Hepatocyte (in vitro differentiated cells): ENCODE measurements at regions not wholly inside any gene's neighbourhood (a gene's known extent, or its start where the extent isn't known, plus 50 kb on each side); places are given as distances from the start of the nearest gene placed in this dataset.

Source experiments
- DNase-seq: peaks from one replicate; pipeline ENCODE4 v3.0.0-alpha.2; 2016; ENCODE audit warnings: low spot score
- H2AFZ ChIP-seq: fragments of 200-600 bp; sonication (generic); 2 replicates; pipeline ENCODE4 v1.6.0; 2016; ENCODE audit warnings: antibody characterized with exemption, mild to moderate bottlenecking
- H3K27ac ChIP-seq: fragments of 200-600 bp; sonication (generic); 2 replicates; pipeline ENCODE4 v1.5.1; 2016; ENCODE audit warnings: mild to moderate bottlenecking
- H3K27me3 ChIP-seq: fragments of 200-600 bp; sonication (generic); 2 replicates; pipeline ENCODE4 v1.6.1; 2016
- H3K36me3 ChIP-seq: fragments of 200-600 bp; sonication (generic); replicated peaks from 2 replicates; pipeline ENCODE4 v1.5.1; 2016; ENCODE audit warnings: low read depth; ENCODE audit not compliant: insufficient read depth
- H3K4me1 ChIP-seq: fragments of 200-600 bp; sonication (generic); 2 replicates; pipeline ENCODE4 v1.5.1; 2016; ENCODE audit warnings: mild to moderate bottlenecking, moderate library complexity; ENCODE audit not compliant: insufficient read depth
- H3K4me2 ChIP-seq: fragments of 200-600 bp; sonication (generic); 2 replicates; pipeline ENCODE4 v1.6.0; 2016
- H3K4me3 ChIP-seq: fragments of 200-600 bp; sonication (generic); 2 replicates; pipeline ENCODE4 v1.5.1; 2016; ENCODE audit warnings: mild to moderate bottlenecking
- H3K79me2 ChIP-seq: fragments of 200-600 bp; sonication (generic); 2 replicates; pipeline ENCODE4 v1.6.0; 2017; ENCODE audit warnings: mild to moderate bottlenecking
- H3K9me2 ChIP-seq: fragments of 200-600 bp; sonication (generic); replicated peaks from 2 replicates; pipeline ENCODE4 v1.6.0; 2017; ENCODE audit warnings: mild to moderate bottlenecking; ENCODE audit not compliant: insufficient read depth
- H3K9me3 ChIP-seq: fragments of 200-600 bp; sonication (generic); 2 replicates; pipeline ENCODE4 v1.5.1; 2016; ENCODE audit warnings: low read depth, mild to moderate bottlenecking
- H4K20me1 ChIP-seq: fragments of 200-600 bp; sonication (generic); 2 replicates; pipeline ENCODE4 v1.6.0; 2016; ENCODE audit warnings: mild to moderate bottlenecking; ENCODE audit not compliant: insufficient read depth, poor library complexity, severe bottlenecking
- EZH2 ChIP-seq: fragments of 200-600 bp; sonication (generic); IDR thresholded peaks from 2 replicates; pipeline ENCODE4 v1.6.1; 2016; ENCODE audit warnings: antibody characterized with exemption, mild to moderate bottlenecking, borderline replicate concordance
- EZH2phosphoT487 ChIP-seq: fragments of 200-600 bp; sonication (generic); IDR thresholded peaks from one replicate; pipeline ENCODE4 v1.6.1; 2018; ENCODE audit warnings: antibody characterized with exemption, mild to moderate bottlenecking, low read depth, moderate library complexity; ENCODE audit not compliant: unreplicated experiment, severe bottlenecking
- WGBS: methylation state at CpG from one replicate; pipeline ENCODE4 v1.1.6; 2016; ENCODE audit warnings: low lambda C conversion rate; ENCODE audit errors: missing lambda C conversion rate; 5-methylcytosine and 5-hydroxymethylcytosine counted together
- TF ChIP-seq, protein P1 (sequence below): fragments of 200-600 bp; sonication (generic); IDR thresholded peaks from 2 replicates; pipeline ENCODE4 v1.5.1; 2016; ENCODE audit warnings: antibody characterized with exemption, mild to moderate bottlenecking; ENCODE audit not compliant: poor library complexity

GRCh38 chr4:112894951-112895350, 154.5 kb upstream of the ANK2 start:
- no peak overlapping the region for H3K4me2 ChIP-seq
- no peaks in the 10 kb centered on the region for H3K9me2 ChIP-seq
- H3K79me2 ChIP-seq = no peaks in the 10 kb centered on the region
- no peaks in the 10 kb centered on the region for H4K20me1 ChIP-seq
- peaks cover 12% of the 10 kb centered on the region for H3K4me1 ChIP-seq
- TF ChIP-seq EZH2phosphoT487 = no peak
- TF ChIP-seq, protein P1, sequence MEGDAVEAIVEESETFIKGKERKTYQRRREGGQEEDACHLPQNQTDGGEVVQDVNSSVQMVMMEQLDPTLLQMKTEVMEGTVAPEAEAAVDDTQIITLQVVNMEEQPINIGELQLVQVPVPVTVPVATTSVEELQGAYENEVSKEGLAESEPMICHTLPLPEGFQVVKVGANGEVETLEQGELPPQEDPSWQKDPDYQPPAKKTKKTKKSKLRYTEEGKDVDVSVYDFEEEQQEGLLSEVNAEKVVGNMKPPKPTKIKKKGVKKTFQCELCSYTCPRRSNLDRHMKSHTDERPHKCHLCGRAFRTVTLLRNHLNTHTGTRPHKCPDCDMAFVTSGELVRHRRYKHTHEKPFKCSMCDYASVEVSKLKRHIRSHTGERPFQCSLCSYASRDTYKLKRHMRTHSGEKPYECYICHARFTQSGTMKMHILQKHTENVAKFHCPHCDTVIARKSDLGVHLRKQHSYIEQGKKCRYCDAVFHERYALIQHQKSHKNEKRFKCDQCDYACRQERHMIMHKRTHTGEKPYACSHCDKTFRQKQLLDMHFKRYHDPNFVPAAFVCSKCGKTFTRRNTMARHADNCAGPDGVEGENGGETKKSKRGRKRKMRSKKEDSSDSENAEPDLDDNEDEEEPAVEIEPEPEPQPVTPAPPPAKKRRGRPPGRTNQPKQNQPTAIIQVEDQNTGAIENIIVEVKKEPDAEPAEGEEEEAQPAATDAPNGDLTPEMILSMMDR = no peak
- TF ChIP-seq EZH2 = no peak
- H3K27me3 ChIP-seq = no peaks in the 10 kb centered on the region
- no peak overlapping the region for H3K27ac ChIP-seq
- no peak overlapping the region for H3K4me3 ChIP-seq
- no peak overlapping the region for H2AFZ ChIP-seq
- WGBS = 67% methylated on average over 1 of the region's 1 CpG
- H3K9me3 ChIP-seq = no peaks in the 10 kb centered on the region
- DNase-seq = no peak
- no peaks in the 10 kb centered on the region for H3K36me3 ChIP-seq

GRCh38 chr4:112895811-112896608, 153.4 kb upstream of the ANK2 start:
- no peaks in the 10 kb centered on the region for H3K9me3 ChIP-seq
- H2AFZ ChIP-seq = peak overlapping the region; percentile 41
- TF ChIP-seq EZH2phosphoT487 (no peak), EZH2 (no peak)
- TF ChIP-seq, protein P1 = no peak
- H3K27ac ChIP-seq = peak overlapping the region; percentile 61
- H3K36me3 ChIP-seq = no peaks in the 10 kb centered on the region
- no peaks in the 10 kb centered on the region for H3K79me2 ChIP-seq
- no peaks in the 10 kb centered on the region for H3K9me2 ChIP-seq
- no peaks in the 10 kb centered on the region for H3K27me3 ChIP-seq
- H3K4me1 ChIP-seq = peaks cover 12% of the 10 kb centered on the region
- no peak overlapping the region for H3K4me3 ChIP-seq
- DNase-seq = no peak
- WGBS = 70% methylated on average over 4 of the region's 4 CpGs
- H3K4me2 ChIP-seq = peak overlapping the region; percentile 66
- no peaks in the 10 kb centered on the region for H4K20me1 ChIP-seq

DNA sequence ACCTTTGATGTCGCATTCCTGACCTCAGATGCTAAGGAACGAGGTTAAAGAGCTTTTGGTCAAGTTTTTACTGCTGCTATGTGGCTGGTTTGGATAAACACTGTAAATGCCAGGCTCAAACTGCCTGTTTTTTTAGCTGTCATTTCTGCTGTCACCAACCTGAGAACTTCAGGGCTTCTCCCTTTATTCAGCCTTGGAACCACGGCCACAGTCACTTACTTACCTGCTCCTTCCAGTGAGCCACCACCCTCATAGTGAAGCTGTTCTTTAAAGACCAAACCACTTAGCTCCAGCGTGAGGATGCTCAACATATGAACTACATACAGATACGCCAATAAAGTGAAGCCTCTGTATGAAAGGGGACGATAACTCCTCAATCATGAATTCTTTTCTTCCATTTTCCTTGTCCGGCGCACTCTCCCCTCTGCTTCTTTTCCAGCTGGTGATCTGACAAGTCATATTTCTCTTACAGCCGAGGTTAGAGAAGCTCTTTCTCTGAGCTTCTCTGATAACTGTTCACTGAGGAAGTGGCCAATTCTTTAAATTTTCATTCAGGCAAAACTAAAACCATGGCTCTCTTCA, 152.8 kb upstream of the ANK2 start:
- DNase-seq = no peak
- 49% methylated on average over 9 of the region's 9 CpGs for WGBS
- no peaks in the 10 kb centered on the region for H3K79me2 ChIP-seq
- no peak overlapping the region for H3K27ac ChIP-seq
- no peaks in the 10 kb centered on the region for H3K9me2 ChIP-seq
- peak overlapping the region; percentile 66 for H3K4me2 ChIP-seq
- no peaks in the 10 kb centered on the region for H3K27me3 ChIP-seq
- H3K36me3 ChIP-seq = no peaks in the 10 kb centered on the region
- TF ChIP-seq, protein P1 = no peak
- no peak for TF ChIP-seq EZH2
- no peak for TF ChIP-seq EZH2phosphoT487
- peaks cover 12% of the 10 kb centered on the region for H3K4me1 ChIP-seq
- peak overlapping the region; percentile 41 for H2AFZ ChIP-seq
- H3K9me3 ChIP-seq = no peaks in the 10 kb centered on the region
- H4K20me1 ChIP-seq = no peaks in the 10 kb centered on the region
- no peak overlapping the region for H3K4me3 ChIP-seq
